HepG2 (cell line): ENCODE measurements at regions not wholly inside any gene's neighbourhood (a gene's known extent, or its start where the extent isn't known, plus 50 kb on each side); places are given as distances from the start of the nearest gene placed in this dataset.
A peak's percentile ranks its signal among the peaks of the same experiment; 100 is the strongest.

ENCODE experiments used
- ATAC-seq: fragments of 200-7000 bp; cut with Tn5 transposase; 3 replicates; pipeline ENCODE4 v1.9.1; 2020; ENCODE audit warnings: mild to moderate bottlenecking, moderate library complexity
- BruUV-seq: library from RNA; stranded (reverse); fragments of 400-500 nt; replicated peaks from 2 replicates; lab custom pipeline; 2021; lab: Mats Ljungman, UMichigan
- CTCF ChIA-PET: fragments of 300-600 bp; formaldehyde crosslinking; extraction: SDS; loops from one replicate; lab custom pipeline; 2021; ENCODE audit warnings: low total read pairs, inconsistent platforms, low intra/inter-chr PET ratio; lab: Yijun Ruan, JAX
- POLR2A ChIA-PET: fragments of 350-600 bp; sonication (Branson Sonifier 250); formaldehyde crosslinking; loops from one replicate; lab custom pipeline; 2020; ENCODE audit warnings: antibody characterized with exemption, inconsistent platforms; lab: Yijun Ruan, JAX
- DNase-seq: peaks from one replicate; pipeline ENCODE4 v3.0.0-alpha.2; 2015; ENCODE audit warnings: low spot score
- FAIRE-seq: peaks from 3 replicates; lab custom pipeline; 2011; peaks lifted over from hg19 to GRCh38; lab: Jason Lieb, UNC
- H2AFZ ChIP-seq: one replicate; pipeline ENCODE4 v1.6.1; 2011; ENCODE audit warnings: low read length, inconsistent platforms
- H3K27ac ChIP-seq: fragments of 300-600 bp; 3 replicates; pipeline ENCODE4 v1.8.0; 2011; ENCODE audit warnings: mixed run types, mild to moderate bottlenecking, mixed read lengths, low read length, inconsistent platforms; ENCODE audit not compliant: insufficient read depth; ENCODE audit errors: extremely low read length
- H3K27me3 ChIP-seq, 2 experiments: fragments of 200-600 bp in 1 of 2; 2 replicates in 1 of 2; 3 replicates in 1 of 2; pipeline versions ENCODE4 v1.6.0 to v1.8.0; 2011; ENCODE audit warnings: low read length in 2 of 2, mild to moderate bottlenecking in 2 of 2, moderate library complexity in 2 of 2, inconsistent platforms in 1 of 2; ENCODE audit not compliant: insufficient read depth in 2 of 2, control insufficient read depth in 1 of 2
- H3K36me3 ChIP-seq, 2 experiments: fragments of 200-600 bp in 1 of 2; replicated peaks in 1 of 2; 2 replicates in 1 of 2; 3 replicates in 1 of 2; pipeline versions ENCODE4 v1.5.1 to v1.8.0; 2011; ENCODE audit warnings: low read length in 2 of 2, inconsistent platforms in 1 of 2; ENCODE audit not compliant: insufficient read depth in 2 of 2, control insufficient read depth in 1 of 2
- H3K4me1 ChIP-seq: 2 replicates; pipeline ENCODE4 v1.5.1; 2012; ENCODE audit warnings: low read length, inconsistent platforms; ENCODE audit not compliant: insufficient read depth
- H3K4me2 ChIP-seq: 2 replicates; pipeline ENCODE4 v1.6.0; 2011; ENCODE audit warnings: low read depth, low read length, inconsistent platforms
- H3K4me3 ChIP-seq, 3 experiments: fragments of 200-600 bp in 1 of 3; sonication (generic), shearing (Covaris generic) in 1 of 3; replicated peaks in 1 of 3; 2 replicates each; pipeline ENCODE4 v1.5.1; 2011 to 2016; ENCODE audit warnings: low read length in 3 of 3, inconsistent platforms in 2 of 3, low read depth in 2 of 3, mild to moderate bottlenecking in 2 of 3, control low read depth in 1 of 3, mixed read lengths in 1 of 3; ENCODE audit not compliant: insufficient read depth in 1 of 3
- H3K79me2 ChIP-seq: one replicate; pipeline ENCODE4 v1.6.1; 2011; ENCODE audit warnings: low read length, inconsistent platforms; ENCODE audit not compliant: insufficient read depth
- H3K9ac ChIP-seq: 2 replicates; pipeline ENCODE4 v1.6.0; 2011; ENCODE audit warnings: mild to moderate bottlenecking, low read depth, low read length, inconsistent platforms; ENCODE audit not compliant: insufficient read depth
- H3K9me3 ChIP-seq: 2 replicates; pipeline ENCODE4 v1.5.1; 2012; ENCODE audit warnings: mild to moderate bottlenecking, low read length
- H4K20me1 ChIP-seq: 2 replicates; pipeline ENCODE4 v1.6.0; 2011; ENCODE audit warnings: inconsistent platforms, mild to moderate bottlenecking, low read length, moderate library complexity; ENCODE audit not compliant: insufficient read depth
- LCORL ChIP-seq, 2 experiments: fragments of 450-650 bp in 1 of 2; sonication (generic) in 1 of 2; formaldehyde crosslinking in 1 of 2; IDR thresholded peaks; 2 replicates each; pipeline versions ENCODE4 v1.5.0 to v1.6.1; 2017 to 2020; ENCODE audit warnings: antibody characterized with exemption in 1 of 2, missing genetic modification reagents in 1 of 2
- PHB2 ChIP-seq: fragments of 450-650 bp; IDR thresholded peaks from 2 replicates; pipeline ENCODE4 v1.6.1; 2018; ENCODE audit not compliant: partially characterized antibody
- SAP130 ChIP-seq: IDR thresholded peaks from 2 replicates; pipeline ENCODE4 v1.6.1; 2016; ENCODE audit warnings: low read depth
- SOX6 ChIP-seq, 2 experiments: fragments of 450-650 bp in 1 of 2; sonication (generic) in 1 of 2; formaldehyde crosslinking in 1 of 2; IDR thresholded peaks; 2 replicates each; pipeline versions ENCODE4 v1.4.0 to v1.6.1; 2017 to 2020; ENCODE audit warnings: antibody characterized with exemption in 1 of 2, mild to moderate bottlenecking in 1 of 2, missing genetic modification reagents in 1 of 2
- ZNF83 ChIP-seq: sonication (generic); formaldehyde crosslinking; IDR thresholded peaks from 2 replicates; pipeline ENCODE4 v1.4.0; 2020; ENCODE audit warnings: missing genetic modification reagents, mild to moderate bottlenecking, borderline replicate concordance
- WGBS: methylation state at CpG from one replicate; pipeline ENCODE4 v1.1.6; 2017; ENCODE audit warnings: low lambda C conversion rate; 5-methylcytosine and 5-hydroxymethylcytosine counted together
- in situ Hi-C: cut with HindIII; loops from 2 replicates; pipeline ENCODE4 v1.10.0; 2017; ENCODE audit warnings: low pct_unique_long_range_greater_than_20kb; ENCODE audit not compliant: extremely low pct_ligation_motif_present
- intact Hi-C: fragments of 100-400 bp; cut with micrococcal nuclease; formaldehyde crosslinking; loops from one replicate; pipeline ENCODE4 v1.10.0; 2022; ENCODE audit not compliant: unreplicated experiment
- TF ChIP-seq, protein P1 (sequence below): sonication (generic); formaldehyde crosslinking; IDR thresholded peaks from 2 replicates; pipeline ENCODE4 v1.4.0; 2020; ENCODE audit warnings: missing genetic modification reagents; ENCODE audit errors: not compliant biosample characterization
- TF ChIP-seq, protein P2 (sequence below): fragments of 450-650 bp; IDR thresholded peaks from 2 replicates; pipeline ENCODE4 v1.6.1; 2016
- TF ChIP-seq, protein P3 (sequence below): IDR thresholded peaks from 2 replicates; pipeline ENCODE4 v1.6.1; 2016; ENCODE audit warnings: low read depth, control low read depth
- TF ChIP-seq, protein P4 (sequence below): IDR thresholded peaks from 2 replicates; pipeline ENCODE4 v1.6.1; 2012; ENCODE audit warnings: inconsistent platforms
- TF ChIP-seq, protein P5 (sequence below), 2 experiments: sonication (generic) in 1 of 2; formaldehyde crosslinking in 1 of 2; IDR thresholded peaks; 2 replicates each; pipeline versions ENCODE4 v1.5.1 to v1.6.1; 2011 to 2020; ENCODE audit warnings: borderline replicate concordance in 1 of 2, low read depth in 1 of 2, low read length in 1 of 2, mild to moderate bottlenecking in 1 of 2, missing genetic modification reagents in 1 of 2, moderate library complexity in 1 of 2

DNA sequence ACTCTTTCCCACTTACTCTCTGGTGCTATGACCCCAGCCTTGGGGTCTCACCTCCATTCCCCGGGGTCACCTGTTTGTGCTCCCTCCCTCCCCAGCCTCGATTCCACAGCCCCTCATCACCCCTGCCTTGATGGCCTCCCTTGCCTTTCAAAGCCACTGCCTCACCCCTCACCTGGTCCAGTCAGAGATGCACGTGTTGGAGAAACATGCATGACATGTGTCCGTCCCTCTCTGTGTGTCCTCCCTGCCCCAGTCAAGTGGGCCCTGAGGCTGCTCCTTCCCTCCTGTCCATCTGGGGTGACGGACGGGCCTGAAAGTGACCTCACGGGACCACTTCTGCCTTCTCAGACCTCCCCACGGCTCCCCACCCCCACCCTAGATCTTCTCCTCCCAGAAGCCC is 82.3 kb upstream of the TWIST2 start:
- intact Hi-C loops, result no loop called here
- no peak overlapping the region for H2AFZ ChIP-seq
- in situ Hi-C loops, result no loop called here
- TF ChIP-seq SOX6 (IDR thresholded peaks at IDR 0.05) (no peak), SOX6 (CRISPR knock-in tag; IDR thresholded peaks at IDR 0.05) (no peak), LCORL (IDR thresholded peaks at IDR 0.05) (no peak), LCORL (CRISPR knock-in tag; IDR thresholded peaks at IDR 0.05) (no peak)
- TF ChIP-seq, protein P1, sequence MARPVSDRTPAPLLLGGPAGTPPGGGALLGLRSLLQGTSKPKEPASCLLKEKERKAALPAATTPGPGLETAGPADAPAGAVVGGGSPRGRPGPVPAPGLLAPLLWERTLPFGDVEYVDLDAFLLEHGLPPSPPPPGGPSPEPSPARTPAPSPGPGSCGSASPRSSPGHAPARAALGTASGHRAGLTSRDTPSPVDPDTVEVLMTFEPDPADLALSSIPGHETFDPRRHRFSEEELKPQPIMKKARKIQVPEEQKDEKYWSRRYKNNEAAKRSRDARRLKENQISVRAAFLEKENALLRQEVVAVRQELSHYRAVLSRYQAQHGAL (CRISPR knock-in tag), result no peak
- TF ChIP-seq, protein P2, sequence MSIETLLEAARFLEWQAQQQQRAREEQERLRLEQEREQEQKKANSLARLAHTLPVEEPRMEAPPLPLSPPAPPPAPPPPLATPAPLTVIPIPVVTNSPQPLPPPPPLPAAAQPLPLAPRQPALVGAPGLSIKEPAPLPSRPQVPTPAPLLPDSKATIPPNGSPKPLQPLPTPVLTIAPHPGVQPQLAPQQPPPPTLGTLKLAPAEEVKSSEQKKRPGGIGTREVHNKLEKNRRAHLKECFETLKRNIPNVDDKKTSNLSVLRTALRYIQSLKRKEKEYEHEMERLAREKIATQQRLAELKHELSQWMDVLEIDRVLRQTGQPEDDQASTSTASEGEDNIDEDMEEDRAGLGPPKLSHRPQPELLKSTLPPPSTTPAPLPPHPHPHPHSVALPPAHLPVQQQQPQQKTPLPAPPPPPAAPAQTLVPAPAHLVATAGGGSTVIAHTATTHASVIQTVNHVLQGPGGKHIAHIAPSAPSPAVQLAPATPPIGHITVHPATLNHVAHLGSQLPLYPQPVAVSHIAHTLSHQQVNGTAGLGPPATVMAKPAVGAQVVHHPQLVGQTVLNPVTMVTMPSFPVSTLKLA, result peak; percentile 54; the same call in 1 of the 2 replicates
- TF ChIP-seq, all 625 proteins: peak for 1
- Histone ChIP-seq H3K27ac (no peak overlapping the region), H3K27me3 (peaks cover 0 to 1% of the 10 kb centered on the region in 2 experiments; a peak in 2 of 5 replicates), H3K79me2 (no peaks in the 10 kb centered on the region), H4K20me1 (no peaks in the 10 kb centered on the region), H3K9ac (no peak overlapping the region), H3K9me3 (no peaks in the 10 kb centered on the region), H3K36me3 (no peaks in the 10 kb centered on the region), H3K4me3 (no peak overlapping the region), H3K4me1 (no peaks in the 10 kb centered on the region), H3K4me2 (no peak overlapping the region)
- DNase-seq (no peak), ATAC-seq (no peak), FAIRE-seq (no peak)
- POLR2A ChIA-PET, result no interaction called here
- 9% methylated on average over 6 of the region's 8 CpGs for WGBS
- BruUV-seq, result no TSS peak
- CTCF ChIA-PET, result no interaction called here

DNA sequence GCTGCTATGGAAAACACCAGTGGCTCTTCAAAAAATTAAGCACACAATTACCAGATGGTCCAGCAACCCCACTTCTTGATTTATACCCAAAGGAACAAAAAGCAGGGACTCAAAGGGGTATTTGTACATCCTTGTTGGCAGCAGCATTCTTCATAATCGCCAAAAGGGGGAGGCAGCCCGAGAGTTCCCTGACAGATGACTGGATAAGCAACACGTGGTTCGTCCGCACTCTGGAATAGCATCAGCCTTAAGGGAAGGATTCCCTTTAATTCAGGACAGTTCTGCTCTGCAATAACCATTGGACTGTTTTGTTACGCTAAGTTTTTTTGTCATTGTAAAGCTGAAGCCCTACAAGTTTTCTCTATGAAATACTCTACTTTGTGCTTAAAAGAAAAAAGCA is 76.7 kb upstream of the TWIST2 start:
- DNase-seq (peak; percentile 59), ATAC-seq (peak; percentile 45), FAIRE-seq (peak; percentile 78)
- Histone ChIP-seq H3K9me3 (no peaks in the 10 kb centered on the region), H3K4me1 (peaks cover 18% of the 10 kb centered on the region), H3K4me2 (no peak overlapping the region), H3K27me3 (peaks cover 2 to 23% of the 10 kb centered on the region in 2 experiments; a peak in 3 of 5 replicates), H3K79me2 (no peaks in the 10 kb centered on the region), H2AFZ (no peak overlapping the region), H3K36me3 (no peaks in the 10 kb centered on the region), H3K9ac (no peak overlapping the region), H3K27ac (no peak overlapping the region), H3K4me3 (no peak overlapping the region), H4K20me1 (no peaks in the 10 kb centered on the region)
- BruUV-seq, result no TSS peak
- CTCF ChIA-PET, result no interaction called here
- 22% methylated on average over 5 of the region's 6 CpGs for WGBS
- in situ Hi-C loops (no loop called here), intact Hi-C loops (no loop called here)
- POLR2A ChIA-PET, result no interaction called here
- TF ChIP-seq, protein P3, sequence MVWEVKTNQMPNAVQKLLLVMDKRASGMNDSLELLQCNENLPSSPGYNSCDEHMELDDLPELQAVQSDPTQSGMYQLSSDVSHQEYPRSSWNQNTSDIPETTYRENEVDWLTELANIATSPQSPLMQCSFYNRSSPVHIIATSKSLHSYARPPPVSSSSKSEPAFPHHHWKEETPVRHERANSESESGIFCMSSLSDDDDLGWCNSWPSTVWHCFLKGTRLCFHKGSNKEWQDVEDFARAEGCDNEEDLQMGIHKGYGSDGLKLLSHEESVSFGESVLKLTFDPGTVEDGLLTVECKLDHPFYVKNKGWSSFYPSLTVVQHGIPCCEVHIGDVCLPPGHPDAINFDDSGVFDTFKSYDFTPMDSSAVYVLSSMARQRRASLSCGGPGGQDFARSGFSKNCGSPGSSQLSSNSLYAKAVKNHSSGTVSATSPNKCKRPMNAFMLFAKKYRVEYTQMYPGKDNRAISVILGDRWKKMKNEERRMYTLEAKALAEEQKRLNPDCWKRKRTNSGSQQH (CRISPR knock-in tag), result no peak
- no peak for TF ChIP-seq PHB2
- peak; percentile 27; the same call in 1 of the 2 replicates for TF ChIP-seq SAP130 (CRISPR knock-in tag)
- TF ChIP-seq, protein P4, sequence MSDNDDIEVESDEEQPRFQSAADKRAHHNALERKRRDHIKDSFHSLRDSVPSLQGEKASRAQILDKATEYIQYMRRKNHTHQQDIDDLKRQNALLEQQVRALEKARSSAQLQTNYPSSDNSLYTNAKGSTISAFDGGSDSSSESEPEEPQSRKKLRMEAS, result 0 out of 2 replicates have a peak, but pooled peaks have one; percentile 34
- TF ChIP-seq ZNF83, result no peak
- TF ChIP-seq, protein P5, sequence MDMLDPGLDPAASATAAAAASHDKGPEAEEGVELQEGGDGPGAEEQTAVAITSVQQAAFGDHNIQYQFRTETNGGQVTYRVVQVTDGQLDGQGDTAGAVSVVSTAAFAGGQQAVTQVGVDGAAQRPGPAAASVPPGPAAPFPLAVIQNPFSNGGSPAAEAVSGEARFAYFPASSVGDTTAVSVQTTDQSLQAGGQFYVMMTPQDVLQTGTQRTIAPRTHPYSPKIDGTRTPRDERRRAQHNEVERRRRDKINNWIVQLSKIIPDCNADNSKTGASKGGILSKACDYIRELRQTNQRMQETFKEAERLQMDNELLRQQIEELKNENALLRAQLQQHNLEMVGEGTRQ (IDR thresholded peaks at IDR 0.05; ENCODE audit: low read depth, low read length), result peak; percentile 56
- TF ChIP-seq, protein P5 (CRISPR knock-in tag; IDR thresholded peaks at IDR 0.05; ENCODE audit: borderline replicate concordance), result peak; percentile 37; the same call in 1 of the 2 replicates
